ENCODE measurements at regions not wholly inside any gene's neighbourhood (a gene's known extent, or its start where the extent isn't known, plus 50 kb on each side); places are given as distances from the start of the nearest gene placed in this dataset.

- TF ChIP-seq, protein P1, sequence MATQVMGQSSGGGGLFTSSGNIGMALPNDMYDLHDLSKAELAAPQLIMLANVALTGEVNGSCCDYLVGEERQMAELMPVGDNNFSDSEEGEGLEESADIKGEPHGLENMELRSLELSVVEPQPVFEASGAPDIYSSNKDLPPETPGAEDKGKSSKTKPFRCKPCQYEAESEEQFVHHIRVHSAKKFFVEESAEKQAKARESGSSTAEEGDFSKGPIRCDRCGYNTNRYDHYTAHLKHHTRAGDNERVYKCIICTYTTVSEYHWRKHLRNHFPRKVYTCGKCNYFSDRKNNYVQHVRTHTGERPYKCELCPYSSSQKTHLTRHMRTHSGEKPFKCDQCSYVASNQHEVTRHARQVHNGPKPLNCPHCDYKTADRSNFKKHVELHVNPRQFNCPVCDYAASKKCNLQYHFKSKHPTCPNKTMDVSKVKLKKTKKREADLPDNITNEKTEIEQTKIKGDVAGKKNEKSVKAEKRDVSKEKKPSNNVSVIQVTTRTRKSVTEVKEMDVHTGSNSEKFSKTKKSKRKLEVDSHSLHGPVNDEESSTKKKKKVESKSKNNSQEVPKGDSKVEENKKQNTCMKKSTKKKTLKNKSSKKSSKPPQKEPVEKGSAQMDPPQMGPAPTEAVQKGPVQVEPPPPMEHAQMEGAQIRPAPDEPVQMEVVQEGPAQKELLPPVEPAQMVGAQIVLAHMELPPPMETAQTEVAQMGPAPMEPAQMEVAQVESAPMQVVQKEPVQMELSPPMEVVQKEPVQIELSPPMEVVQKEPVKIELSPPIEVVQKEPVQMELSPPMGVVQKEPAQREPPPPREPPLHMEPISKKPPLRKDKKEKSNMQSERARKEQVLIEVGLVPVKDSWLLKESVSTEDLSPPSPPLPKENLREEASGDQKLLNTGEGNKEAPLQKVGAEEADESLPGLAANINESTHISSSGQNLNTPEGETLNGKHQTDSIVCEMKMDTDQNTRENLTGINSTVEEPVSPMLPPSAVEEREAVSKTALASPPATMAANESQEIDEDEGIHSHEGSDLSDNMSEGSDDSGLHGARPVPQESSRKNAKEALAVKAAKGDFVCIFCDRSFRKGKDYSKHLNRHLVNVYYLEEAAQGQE (IDR thresholded peaks at IDR 0.05; ENCODE audit: insufficient read depth in 1 of 2, low read depth in 2 of 2, low read length in 2 of 2), result no peak
- TF ChIP-seq POLR2AphosphoS5 (IDR thresholded peaks at IDR 0.05; ENCODE audit: low read depth, low read length), result no peak
- no peak for TF ChIP-seq FOXP2 (optimal IDR thresholded peaks at IDR 0.05; ENCODE audit: borderline replicate concordance, extremely low read depth, extremely low read length, insufficient read depth)
- TF ChIP-seq SIN3A (IDR thresholded peaks at IDR 0.05; ENCODE audit: borderline replicate concordance, insufficient read depth, low read length), result no peak
- TF ChIP-seq TAF1 (IDR thresholded peaks at IDR 0.05; ENCODE audit: borderline replicate concordance, insufficient read depth, low read length), result no peak
Measured at GRCh38 chr3:23713641-23714040, 92.1 kb upstream of the UBE2E1 start.

GRCh38 chr3:23720059-23720458 is 85.7 kb upstream of the UBE2E1 start:
- TF ChIP-seq POLR2AphosphoS5 (IDR thresholded peaks at IDR 0.05; ENCODE audit: low read depth, low read length) (no peak), TAF1 (IDR thresholded peaks at IDR 0.05; ENCODE audit: borderline replicate concordance, insufficient read depth, low read length) (no peak), FOXP2 (optimal IDR thresholded peaks at IDR 0.05; ENCODE audit: borderline replicate concordance, extremely low read depth, extremely low read length, insufficient read depth) (no peak), SIN3A (IDR thresholded peaks at IDR 0.05; ENCODE audit: borderline replicate concordance, insufficient read depth, low read length) (no peak)
- TF ChIP-seq, protein P1 (IDR thresholded peaks at IDR 0.05; ENCODE audit: insufficient read depth in 1 of 2, low read depth in 2 of 2, low read length in 2 of 2), result no peak

DNA sequence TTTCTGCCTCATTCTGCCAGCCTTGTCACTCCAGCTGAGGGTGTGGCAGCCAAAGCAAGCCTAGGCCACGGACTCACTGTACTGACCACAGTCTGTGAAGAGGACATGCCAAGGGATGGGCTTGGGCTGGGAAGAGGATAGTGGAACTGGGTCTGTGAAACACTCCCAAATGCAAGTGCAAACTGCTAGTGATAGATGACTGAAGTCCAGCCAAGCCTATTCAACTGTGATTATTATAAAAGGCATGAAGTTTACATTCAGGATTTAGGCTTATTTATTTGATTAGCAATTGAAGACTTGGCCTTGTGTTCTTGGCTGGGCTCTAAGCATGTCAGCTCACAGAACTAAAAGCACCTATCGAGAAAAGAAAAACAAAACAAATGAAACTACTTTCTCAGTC is 84.9 kb upstream of the UBE2E1 start:
- TF ChIP-seq FOXP2 (optimal IDR thresholded peaks at IDR 0.05; ENCODE audit: borderline replicate concordance, extremely low read depth, extremely low read length, insufficient read depth) (no peak), TAF1 (IDR thresholded peaks at IDR 0.05; ENCODE audit: borderline replicate concordance, insufficient read depth, low read length) (no peak), POLR2AphosphoS5 (IDR thresholded peaks at IDR 0.05; ENCODE audit: low read depth, low read length) (no peak), SIN3A (IDR thresholded peaks at IDR 0.05; ENCODE audit: borderline replicate concordance, insufficient read depth, low read length) (no peak)
- TF ChIP-seq, protein P1 (IDR thresholded peaks at IDR 0.05; ENCODE audit: insufficient read depth in 1 of 2, low read depth in 2 of 2, low read length in 2 of 2), result no peak

DNA sequence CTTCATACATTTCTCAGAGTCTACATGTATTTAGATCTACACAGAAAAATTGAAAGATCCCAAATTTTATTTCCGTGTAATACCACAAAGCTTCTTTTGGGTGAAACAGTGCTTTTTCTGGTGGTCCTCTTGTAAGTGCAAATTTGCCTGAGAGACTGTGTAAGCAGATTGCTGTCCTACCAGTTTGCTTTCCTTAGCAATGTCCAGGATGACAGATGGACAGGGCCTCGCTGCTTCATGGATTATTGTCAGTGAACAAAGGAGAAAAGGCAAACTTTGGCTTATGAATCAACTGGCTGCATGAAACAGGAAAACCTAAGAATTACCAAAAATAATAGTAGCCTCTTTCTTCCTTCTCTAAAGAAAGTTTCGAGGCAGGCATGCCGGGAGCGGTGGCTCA is 82.6 kb upstream of the UBE2E1 start:
- TF ChIP-seq, protein P1 (IDR thresholded peaks at IDR 0.05; ENCODE audit: insufficient read depth in 1 of 2, low read depth in 2 of 2, low read length in 2 of 2), result no peak
- TF ChIP-seq TAF1 (IDR thresholded peaks at IDR 0.05; ENCODE audit: borderline replicate concordance, insufficient read depth, low read length) (no peak), POLR2AphosphoS5 (IDR thresholded peaks at IDR 0.05; ENCODE audit: low read depth, low read length) (no peak), SIN3A (IDR thresholded peaks at IDR 0.05; ENCODE audit: borderline replicate concordance, insufficient read depth, low read length) (no peak), FOXP2 (optimal IDR thresholded peaks at IDR 0.05; ENCODE audit: borderline replicate concordance, extremely low read depth, extremely low read length, insufficient read depth) (no peak)

DNA sequence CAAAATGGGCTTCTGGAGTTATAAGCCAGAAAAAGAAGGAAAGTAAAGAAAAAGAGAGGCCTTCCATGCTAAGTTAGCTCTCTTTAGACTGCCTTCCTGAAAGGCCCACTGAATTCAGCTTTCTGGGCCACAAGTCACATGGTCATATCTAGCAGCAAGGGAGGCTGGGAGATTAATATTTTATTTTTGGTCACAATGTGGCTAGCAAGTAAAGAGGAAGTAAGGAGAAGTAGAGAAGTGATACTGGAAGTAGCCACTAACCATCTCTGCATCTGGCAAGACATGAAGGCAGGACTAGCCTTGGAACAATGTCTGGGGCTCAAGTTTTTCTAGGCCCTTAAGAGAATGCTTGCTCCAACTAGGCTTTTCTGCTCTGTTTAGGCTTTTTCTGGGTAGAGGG is 81.8 kb upstream of the UBE2E1 start:
- TF ChIP-seq POLR2AphosphoS5 (IDR thresholded peaks at IDR 0.05; ENCODE audit: low read depth, low read length), result no peak
- TF ChIP-seq FOXP2 (optimal IDR thresholded peaks at IDR 0.05; ENCODE audit: borderline replicate concordance, extremely low read depth, extremely low read length, insufficient read depth), result no peak
- no peak for TF ChIP-seq SIN3A (IDR thresholded peaks at IDR 0.05; ENCODE audit: borderline replicate concordance, insufficient read depth, low read length)
- no peak for TF ChIP-seq TAF1 (IDR thresholded peaks at IDR 0.05; ENCODE audit: borderline replicate concordance, insufficient read depth, low read length)
- TF ChIP-seq, protein P1 (IDR thresholded peaks at IDR 0.05; ENCODE audit: insufficient read depth in 1 of 2, low read depth in 2 of 2, low read length in 2 of 2), result no peak

All from PFSK-1 (cell line).